Common myeloid progenitor, CD34-positive (primary cell): ENCODE measurements at regions not wholly inside any gene's neighbourhood (a gene's known extent, or its start where the extent isn't known, plus 50 kb on each side); places are given as distances from the start of the nearest gene placed in this dataset.

ENCODE experiments used
- CTCF ChIA-PET: fragments of 350-600 bp; sonication (Branson Sonifier 250); formaldehyde crosslinking; loops from one replicate; lab custom pipeline; 2021; ENCODE audit warnings: antibody characterized with exemption; lab: Charles Lee
- POLR2A ChIA-PET: fragments of 350-600 bp; sonication (Branson Sonifier 250); formaldehyde crosslinking; loops from one replicate; lab custom pipeline; 2021; ENCODE audit warnings: antibody characterized with exemption; lab: Charles Lee
- DNase-seq, 3 donors: peaks; one replicate each; pipeline versions ENCODE4 v3.0.0 to v3.0.0-alpha.2; 2013
- H3K27ac ChIP-seq, 2 experiments: 1 replicate in 1 of 2; 2 replicates in 1 of 2; pipeline ENCODE4 v1.7.0; 2013; ENCODE audit warnings: inconsistent platforms in 2 of 2, low read length in 2 of 2, mild to moderate bottlenecking in 2 of 2, low read depth in 1 of 2, moderate library complexity in 1 of 2; ENCODE audit not compliant: severe bottlenecking in 2 of 2, insufficient read depth in 1 of 2, poor library complexity in 1 of 2
- H3K27me3 ChIP-seq, 5 experiments: replicated peaks in 2 of 5; 1 replicate in 3 of 5; 2 replicates in 2 of 5; pipeline versions ENCODE4 v1.6.1 to v1.7.0; 2013; ENCODE audit warnings: low read length in 4 of 5, mild to moderate bottlenecking in 2 of 5, moderate library complexity in 2 of 5, inconsistent platforms in 1 of 5; ENCODE audit not compliant: insufficient read depth in 5 of 5, control insufficient read depth in 4 of 5
- H3K36me3 ChIP-seq, 4 experiments: 1 replicate in 2 of 4; 2 replicates in 2 of 4; pipeline versions ENCODE4 v1.6.1 to v1.7.0; 2013; ENCODE audit warnings: low read length in 3 of 4, control low read depth in 1 of 4, mild to moderate bottlenecking in 1 of 4; ENCODE audit not compliant: control insufficient read depth in 4 of 4, insufficient read depth in 4 of 4
- H3K4me1 ChIP-seq, 4 experiments: 1 replicate in 3 of 4; 2 replicates in 1 of 4; pipeline versions ENCODE4 v1.6.1 to v1.7.1; 2013; ENCODE audit warnings: low read length in 3 of 4, mild to moderate bottlenecking in 3 of 4, control low read depth in 1 of 4, inconsistent platforms in 1 of 4, moderate library complexity in 1 of 4; ENCODE audit not compliant: control insufficient read depth in 4 of 4, insufficient read depth in 4 of 4; ENCODE audit errors: control extremely low read depth in 1 of 4
- H3K4me3 ChIP-seq, 7 experiments: 1 replicate in 4 of 7; 2 replicates in 3 of 7; pipeline versions ENCODE4 v1.5.1 to v1.7.0; 2013; ENCODE audit warnings: mild to moderate bottlenecking in 7 of 7, low read length in 6 of 7, moderate library complexity in 6 of 7, inconsistent platforms in 2 of 7, low read depth in 2 of 7, control low read depth in 1 of 7; ENCODE audit not compliant: insufficient read depth in 4 of 7, control insufficient read depth in 1 of 7; ENCODE audit errors: extremely low read depth in 1 of 7
- H3K9me3 ChIP-seq, 5 experiments: 1 replicate in 4 of 5; 2 replicates in 1 of 5; pipeline versions ENCODE4 v1.6.1 to v1.7.1; 2013; ENCODE audit warnings: low read length in 4 of 5, mild to moderate bottlenecking in 2 of 5, inconsistent platforms in 1 of 5, low read depth in 1 of 5, moderate library complexity in 1 of 5; ENCODE audit not compliant: control insufficient read depth in 4 of 5, insufficient read depth in 2 of 5; ENCODE audit errors: control extremely low read depth in 1 of 5
- WGBS: methylation state at CpG from one replicate; pipeline ENCODE4 v1.1.5; 2013; ENCODE audit not compliant: insufficient coverage; 5-methylcytosine and 5-hydroxymethylcytosine counted together

DNA sequence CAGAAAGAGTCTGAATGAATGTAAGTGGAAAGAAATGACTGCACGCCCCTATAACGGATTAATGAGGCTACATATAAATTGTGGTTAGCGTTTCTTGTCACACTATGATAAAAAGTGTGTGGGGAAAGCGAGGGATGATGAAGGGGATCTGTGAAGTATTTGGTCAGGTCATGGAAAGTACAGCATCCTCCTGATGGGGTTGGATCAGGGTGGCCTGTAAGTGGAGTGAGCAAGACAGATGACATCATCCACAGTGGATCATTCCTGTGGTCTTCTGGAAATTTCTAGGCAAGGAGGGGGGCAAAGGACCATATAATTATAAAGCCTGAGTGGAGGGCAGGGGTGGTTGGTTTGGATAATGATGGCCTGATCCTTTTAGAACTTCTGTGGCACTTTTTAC lies 606.0 kb downstream of the INHBA start:
- WGBS: 96% methylated on average over 4 of the region's 4 CpGs
- H3K36me3 ChIP-seq: no peaks in the 10 kb centered on the region
- H3K27me3 ChIP-seq: no peaks in the 10 kb centered on the region
- no peak overlapping the region for H3K4me3 ChIP-seq
- ChIA-PET POLR2A (no interaction called here), CTCF (no interaction called here)
- no peak overlapping the region for H3K27ac ChIP-seq
- no peak for DNase-seq
- H3K4me1 ChIP-seq: no peaks in the 10 kb centered on the region
- H3K9me3 ChIP-seq: no peaks in the 10 kb centered on the region

DNA sequence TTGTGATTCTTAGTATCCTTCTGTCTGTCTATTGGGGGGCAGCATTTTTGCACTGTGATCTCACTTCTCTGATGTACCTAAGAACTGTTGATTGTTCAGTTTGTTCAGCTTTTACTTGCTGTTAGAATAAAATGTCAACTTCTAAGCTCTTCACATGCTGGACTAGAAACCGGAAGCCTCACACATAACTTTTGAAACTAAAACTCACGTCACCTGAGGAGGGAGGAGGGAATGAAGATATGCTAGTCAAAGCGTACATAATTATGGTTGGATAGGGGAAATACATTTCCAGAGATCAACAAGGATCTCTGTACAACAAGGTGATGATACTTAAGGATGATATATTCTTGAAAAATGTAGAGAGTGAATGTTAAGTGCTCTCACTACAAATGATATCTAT lies 609.7 kb downstream of the INHBA start:
- ChIA-PET POLR2A (no interaction called here), CTCF (no interaction called here)
- Histone ChIP-seq H3K27ac (no peak overlapping the region), H3K27me3 (no peaks in the 10 kb centered on the region), H3K4me3 (no peak overlapping the region), H3K4me1 (no peaks in the 10 kb centered on the region), H3K36me3 (no peaks in the 10 kb centered on the region), H3K9me3 (peaks cover 0 to 1% (median 0%) of the 10 kb centered on the region in 5 experiments)
- DNase-seq: no peak
- 100% methylated on average over 1 of the region's 3 CpGs for WGBS

- Histone ChIP-seq H3K9me3 (peaks cover 0 to 1% (median 0%) of the 10 kb centered on the region in 5 experiments), H3K27ac (no peak overlapping the region), H3K4me1 (no peaks in the 10 kb centered on the region), H3K27me3 (no peaks in the 10 kb centered on the region), H3K4me3 (no peak overlapping the region), H3K36me3 (no peaks in the 10 kb centered on the region)
- CTCF ChIA-PET: no interaction called here
- POLR2A ChIA-PET: no interaction called here
- no peak for DNase-seq
- WGBS: no CpG with 5 or more reads among the region's 2 CpGs
These were observed 617.6 kb downstream of the INHBA start for GRCh38 chr7:41085244-41085643.

- Histone ChIP-seq H3K27ac (no peak overlapping the region), H3K27me3 (no peaks in the 10 kb centered on the region), H3K4me1 (no peaks in the 10 kb centered on the region), H3K36me3 (no peaks in the 10 kb centered on the region), H3K4me3 (no peak overlapping the region), H3K9me3 (peaks cover 0 to 1% (median 0%) of the 10 kb centered on the region in 5 experiments)
- ChIA-PET CTCF (no interaction called here), POLR2A (no interaction called here)
- WGBS: 100% methylated on average over 1 of the region's 2 CpGs
- DNase-seq: no peak
These were observed 618.5 kb downstream of the INHBA start for GRCh38 chr7:41084381-41084780.

DNA sequence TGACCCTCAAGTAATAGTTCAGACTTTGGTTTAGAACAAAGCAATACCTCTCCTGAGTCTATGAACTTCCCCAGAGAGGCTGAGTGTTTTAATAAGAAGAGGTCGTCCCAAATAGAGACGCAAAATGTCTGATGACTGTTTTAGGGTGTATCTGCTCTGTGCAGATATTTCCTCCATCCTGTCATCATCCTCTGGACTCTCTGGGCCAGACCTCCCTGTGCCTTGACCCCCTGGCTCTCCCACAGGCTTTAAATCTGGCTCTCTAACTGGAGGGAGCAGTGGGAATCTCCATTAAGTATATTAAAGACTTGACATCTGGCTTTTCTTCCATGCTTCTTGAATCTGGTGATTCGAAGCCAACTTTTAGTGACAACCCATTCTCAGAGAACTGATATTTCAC lies 633.3 kb downstream of the INHBA start:
- no peak for DNase-seq
- no peak overlapping the region for H3K27ac ChIP-seq
- no peaks in the 10 kb centered on the region for H3K4me1 ChIP-seq
- no peaks in the 10 kb centered on the region for H3K36me3 ChIP-seq
- no peak overlapping the region for H3K4me3 ChIP-seq
- WGBS: 100% methylated on average over 2 of the region's 3 CpGs
- peaks cover 0 to 3% (median 0%) of the 10 kb centered on the region in 5 experiments for H3K9me3 ChIP-seq
- H3K27me3 ChIP-seq: no peaks in the 10 kb centered on the region
- POLR2A ChIA-PET: no interaction called here
- CTCF ChIA-PET: no interaction called here

GRCh38 chr7:41067576-41067975 lies 635.3 kb downstream of the INHBA start:
- peaks cover 0 to 3% (median 0%) of the 10 kb centered on the region in 5 experiments for H3K9me3 ChIP-seq
- DNase-seq: no peak
- no peaks in the 10 kb centered on the region for H3K27me3 ChIP-seq
- no CpG with 5 or more reads among the region's 1 CpG for WGBS
- CTCF ChIA-PET: no interaction called here
- H3K4me3 ChIP-seq: no peak overlapping the region
- no peaks in the 10 kb centered on the region for H3K4me1 ChIP-seq
- H3K36me3 ChIP-seq: no peaks in the 10 kb centered on the region
- POLR2A ChIA-PET: no interaction called here
- no peak overlapping the region for H3K27ac ChIP-seq

DNA sequence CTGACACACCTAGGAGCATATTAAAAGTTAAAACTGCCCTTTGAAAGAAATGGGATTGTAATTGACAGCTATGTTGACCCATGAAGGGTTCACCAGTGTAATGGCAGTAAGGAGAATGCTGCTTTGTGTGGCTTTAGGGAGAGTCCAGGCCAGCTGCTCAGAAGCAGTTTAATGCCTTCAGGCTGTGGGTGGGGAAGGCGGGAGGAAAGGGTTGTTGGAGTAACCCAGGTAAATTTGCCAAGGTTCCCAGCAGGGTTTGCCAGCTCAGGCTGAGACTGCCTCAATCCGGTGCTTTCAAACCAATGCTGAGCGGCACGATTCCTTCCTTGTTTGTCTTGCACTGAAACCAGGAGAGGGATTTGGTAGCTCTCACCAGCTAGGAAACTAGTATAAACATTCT lies 637.2 kb downstream of the INHBA start:
- H3K9me3 ChIP-seq: no peaks in the 10 kb centered on the region
- POLR2A ChIA-PET: no interaction called here
- H3K27ac ChIP-seq: no peak overlapping the region

More for the DNA sequence above, 637.2 kb downstream of the INHBA start:
- 100% methylated on average over 3 of the region's 4 CpGs for WGBS
- CTCF ChIA-PET: interaction anchor here (0.6 kb wide), 1 partner anchor 15 kb away, joined by 3 read pairs; no protein-coding TSS in a partner anchor
- Histone ChIP-seq H3K4me3 (no peak overlapping the region), H3K4me1 (no peaks in the 10 kb centered on the region), H3K36me3 (no peaks in the 10 kb centered on the region), H3K27me3 (no peaks in the 10 kb centered on the region)
- no peak for DNase-seq
